Loucy (cell line): ENCODE measurements at regions not wholly inside any gene's neighbourhood (a gene's known extent, or its start where the extent isn't known, plus 50 kb on each side); places are given as distances from the start of the nearest gene placed in this dataset.

ENCODE experiments used
- H2AFZ ChIP-seq: fragments of 200-600 bp; sonication (generic); 2 replicates; pipeline ENCODE4 v1.6.0; 2016; ENCODE audit warnings: antibody characterized with exemption, mild to moderate bottlenecking, low read length, moderate library complexity
- H3F3A ChIP-seq: fragments of 200-600 bp; 2 replicates; pipeline ENCODE4 v1.6.0; 2016; ENCODE audit warnings: antibody characterized with exemption, low read depth, mild to moderate bottlenecking
- H3K27me3 ChIP-seq: fragments of 200-600 bp; sonication (generic); 2 replicates; pipeline ENCODE4 v1.6.1; 2014; ENCODE audit warnings: low read length, mild to moderate bottlenecking; ENCODE audit not compliant: insufficient read depth, poor library complexity, severe bottlenecking
- H3K36me3 ChIP-seq: fragments of 200-600 bp; sonication (generic); 2 replicates; pipeline ENCODE4 v1.6.1; 2016; ENCODE audit warnings: low read length; ENCODE audit not compliant: insufficient read depth
- H3K4me1 ChIP-seq: fragments of 200-600 bp; sonication (generic); 2 replicates; pipeline ENCODE4 v1.5.1; 2014; ENCODE audit warnings: low read length, mild to moderate bottlenecking; ENCODE audit not compliant: insufficient read depth, poor library complexity, severe bottlenecking
- H3K4me2 ChIP-seq: fragments of 200-600 bp; sonication (generic); 2 replicates; pipeline ENCODE4 v1.6.0; 2014; ENCODE audit warnings: antibody characterized with exemption, low read length, low read depth, mild to moderate bottlenecking; ENCODE audit not compliant: poor library complexity, severe bottlenecking
- H3K4me3 ChIP-seq: fragments of 200-600 bp; sonication (generic); 2 replicates; pipeline ENCODE4 v1.5.1; 2014; ENCODE audit warnings: low read length, mild to moderate bottlenecking, mixed read lengths; ENCODE audit not compliant: poor library complexity, severe bottlenecking
- H3K79me2 ChIP-seq: fragments of 200-600 bp; sonication (generic); 2 replicates; pipeline ENCODE4 v1.6.1; 2014; ENCODE audit warnings: low read length; ENCODE audit not compliant: insufficient read depth
- H3K9ac ChIP-seq: fragments of 200-600 bp; sonication (generic); 2 replicates; pipeline ENCODE4 v1.6.0; 2014; ENCODE audit warnings: mild to moderate bottlenecking, low read depth, low read length, moderate library complexity; ENCODE audit not compliant: poor library complexity, severe bottlenecking
- H3K9me2 ChIP-seq: fragments of 200-600 bp; sonication (generic); replicated peaks from 2 replicates; pipeline ENCODE4 v1.6.1; 2016; ENCODE audit warnings: low read depth, low read length, mixed read lengths
- H3K9me3 ChIP-seq: fragments of 200-600 bp; sonication (generic); 2 replicates; pipeline ENCODE4 v1.6.1; 2014; ENCODE audit warnings: mild to moderate bottlenecking, antibody characterized with exemption, low read length, low read depth; ENCODE audit not compliant: insufficient read depth
- H4K20me1 ChIP-seq: fragments of 200-600 bp; sonication (generic); 2 replicates; pipeline ENCODE4 v1.6.0; 2014; ENCODE audit warnings: antibody characterized with exemption, low read length, mild to moderate bottlenecking; ENCODE audit not compliant: insufficient read depth, poor library complexity, severe bottlenecking
- CTCF ChIP-seq: fragments of 200-600 bp; sonication (generic); conservative IDR thresholded peaks from 2 replicates; pipeline ENCODE4 v1.5.1; 2014; ENCODE audit warnings: mild to moderate bottlenecking, antibody characterized with exemption, low read length
- EZH2phosphoT487 ChIP-seq: fragments of 200-600 bp; IDR thresholded peaks from 2 replicates; pipeline ENCODE4 v1.6.1; 2018; ENCODE audit warnings: antibody characterized with exemption, mild to moderate bottlenecking, moderate library complexity, borderline replicate concordance

- Histone ChIP-seq H2AFZ (no peak overlapping the region; the same call in 1 of the 2 replicates), H3K4me2 (no peak overlapping the region), H3K79me2 (no peaks in the 10 kb centered on the region), H3K4me3 (no peak overlapping the region), H3K9me3 (no peaks in the 10 kb centered on the region), H3F3A (no peaks in the 10 kb centered on the region), H3K36me3 (no peaks in the 10 kb centered on the region), H3K4me1 (peaks cover 12% of the 10 kb centered on the region), H3K9ac (no peak overlapping the region), H3K9me2 (no peaks in the 10 kb centered on the region), H3K27me3 (no peaks in the 10 kb centered on the region), H4K20me1 (no peaks in the 10 kb centered on the region)
- TF ChIP-seq CTCF, result no peak
Observed at GRCh38 chr6:132070356-132070755, 119.2 kb upstream of the CCN2 start.

- TF ChIP-seq CTCF (no peak), EZH2phosphoT487 (no peak)
- no peaks in the 10 kb centered on the region for H3K36me3 ChIP-seq
Observed at GRCh38 chr6:132068766-132069165, 117.6 kb upstream of the CCN2 start.

GRCh38 chr6:132067286-132067685, 116.1 kb upstream of the CCN2 start:
- H3K4me1 ChIP-seq, result peaks cover 30% of the 10 kb centered on the region
- peak overlapping the region; percentile 33 for H3K4me3 ChIP-seq
- no peaks in the 10 kb centered on the region for H3K27me3 ChIP-seq
- no peaks in the 10 kb centered on the region for H3K9me2 ChIP-seq
- H3K9me3 ChIP-seq, result no peaks in the 10 kb centered on the region
- peak overlapping the region; percentile 38 for H3K4me2 ChIP-seq
- H3F3A ChIP-seq, result no peaks in the 10 kb centered on the region
- H3K9ac ChIP-seq, result peak overlapping the region; percentile 4
- H3K79me2 ChIP-seq, result no peaks in the 10 kb centered on the region
- no peaks in the 10 kb centered on the region for H3K36me3 ChIP-seq
- H4K20me1 ChIP-seq, result no peaks in the 10 kb centered on the region
- H2AFZ ChIP-seq, result peak overlapping the region; percentile 84
- TF ChIP-seq CTCF (no peak), EZH2phosphoT487 (no peak)

More at GRCh38 chr6:132068766-132069165, 117.6 kb upstream of the CCN2 start:
- Histone ChIP-seq H3K9ac (no peak overlapping the region), H3K4me1 (peaks cover 20% of the 10 kb centered on the region), H3K79me2 (no peaks in the 10 kb centered on the region), H3K9me3 (no peaks in the 10 kb centered on the region), H3K9me2 (no peaks in the 10 kb centered on the region), H3F3A (no peaks in the 10 kb centered on the region), H3K27me3 (no peaks in the 10 kb centered on the region), H3K4me3 (no peak overlapping the region), H2AFZ (peak overlapping the region; percentile 29; the same call in 1 of the 2 replicates), H4K20me1 (no peaks in the 10 kb centered on the region), H3K4me2 (no peak overlapping the region)
